Spleen (tissue), 7 donors: ENCODE measurements at regions not wholly inside any gene's neighbourhood (a gene's known extent, or its start where the extent isn't known, plus 50 kb on each side); places are given as distances from the start of the nearest gene placed in this dataset.

ENCODE experiments used
- CTCF ChIP-seq, 11 experiments: fragments of 200-600 bp in 7 of 11; fragments of 450-650 bp in 4 of 11; sonication (generic) in 4 of 11; IDR thresholded peaks in 8 of 11; conservative IDR thresholded peaks in 3 of 11; 1 replicate in 7 of 11; 2 replicates in 4 of 11; pipeline versions ENCODE4 v1.4.0 to v1.8.0; 2016 to 2021; ENCODE audit warnings: antibody characterized with exemption in 11 of 11, inconsistent platforms in 4 of 11, mild to moderate bottlenecking in 1 of 11
- POLR2A ChIP-seq, 3 donors: fragments of 450-650 bp; IDR thresholded peaks; one replicate each; pipeline ENCODE4 v1.5.1; 2017; ENCODE audit warnings: antibody characterized with exemption in 3 of 3, mild to moderate bottlenecking in 1 of 3
- POLR2AphosphoS5 ChIP-seq, 3 donors: sonication (generic); formaldehyde crosslinking; IDR thresholded peaks; one replicate each; pipeline ENCODE4 v1.5.1; 2017; ENCODE audit warnings: antibody characterized with exemption in 3 of 3
- donor health status: DM: no; HTN: no; CAD: no; lungs with moderate emphysema.
- donor health status: DM: no; HTN: no; CAD: no.
- donor health status: DM: no; HTN: no; CAD: no.

GRCh38 chr6:15996030-15996429 lies 132.9 kb upstream of the MYLIP start:
- TF ChIP-seq CTCF (IDR thresholded peaks at IDR 0.05 in 8 of 11, conservative IDR thresholded peaks at IDR 0.05 in 3 of 11) (no peak), POLR2A (IDR thresholded peaks at IDR 0.05) (no peak), POLR2AphosphoS5 (IDR thresholded peaks at IDR 0.05) (no peak)
